ENCODE measurements at regions not wholly inside any gene's neighbourhood (a gene's known extent, or its start where the extent isn't known, plus 50 kb on each side); places are given as distances from the start of the nearest gene placed in this dataset.

DNA sequence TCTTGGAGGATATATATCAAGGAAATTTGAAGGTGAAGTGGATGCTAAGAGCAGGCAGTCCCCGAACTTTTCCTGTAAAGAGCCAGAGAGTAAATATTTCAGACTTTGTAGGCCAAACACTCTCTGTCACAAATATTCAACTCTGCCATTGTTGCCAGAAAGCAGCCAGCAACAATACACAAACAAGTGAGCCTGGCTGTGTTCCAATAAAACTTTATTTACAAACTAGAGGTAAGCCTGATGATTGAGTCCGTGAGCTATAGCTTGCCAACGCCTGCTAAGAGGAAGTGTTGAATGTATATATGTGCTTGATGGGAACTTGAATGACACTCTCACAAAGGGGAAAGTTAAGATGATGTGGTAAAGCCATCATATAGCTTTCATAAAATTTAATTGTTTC, 166.0 kb upstream of the PLN start:
- Histone ChIP-seq H3K4me1 (no peaks in the 10 kb centered on the region), H3K36me3 (no peaks in the 10 kb centered on the region), H3K27ac (replicated peaks) (no peak overlapping the region), H3K4me3 (no peak overlapping the region), H3K27me3 (ENCODE audit: low read depth) (no peaks in the 10 kb centered on the region), H3K9me3 (replicated peaks) (peaks cover 13% of the 10 kb centered on the region)
- DNase-seq: no peak
- TF ChIP-seq, protein P1, sequence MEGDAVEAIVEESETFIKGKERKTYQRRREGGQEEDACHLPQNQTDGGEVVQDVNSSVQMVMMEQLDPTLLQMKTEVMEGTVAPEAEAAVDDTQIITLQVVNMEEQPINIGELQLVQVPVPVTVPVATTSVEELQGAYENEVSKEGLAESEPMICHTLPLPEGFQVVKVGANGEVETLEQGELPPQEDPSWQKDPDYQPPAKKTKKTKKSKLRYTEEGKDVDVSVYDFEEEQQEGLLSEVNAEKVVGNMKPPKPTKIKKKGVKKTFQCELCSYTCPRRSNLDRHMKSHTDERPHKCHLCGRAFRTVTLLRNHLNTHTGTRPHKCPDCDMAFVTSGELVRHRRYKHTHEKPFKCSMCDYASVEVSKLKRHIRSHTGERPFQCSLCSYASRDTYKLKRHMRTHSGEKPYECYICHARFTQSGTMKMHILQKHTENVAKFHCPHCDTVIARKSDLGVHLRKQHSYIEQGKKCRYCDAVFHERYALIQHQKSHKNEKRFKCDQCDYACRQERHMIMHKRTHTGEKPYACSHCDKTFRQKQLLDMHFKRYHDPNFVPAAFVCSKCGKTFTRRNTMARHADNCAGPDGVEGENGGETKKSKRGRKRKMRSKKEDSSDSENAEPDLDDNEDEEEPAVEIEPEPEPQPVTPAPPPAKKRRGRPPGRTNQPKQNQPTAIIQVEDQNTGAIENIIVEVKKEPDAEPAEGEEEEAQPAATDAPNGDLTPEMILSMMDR (IDR thresholded peaks at IDR 0.05; ENCODE audit: borderline replicate concordance): no peak
- intact Hi-C loops (cut with micrococcal nuclease): no loop called here

DNA sequence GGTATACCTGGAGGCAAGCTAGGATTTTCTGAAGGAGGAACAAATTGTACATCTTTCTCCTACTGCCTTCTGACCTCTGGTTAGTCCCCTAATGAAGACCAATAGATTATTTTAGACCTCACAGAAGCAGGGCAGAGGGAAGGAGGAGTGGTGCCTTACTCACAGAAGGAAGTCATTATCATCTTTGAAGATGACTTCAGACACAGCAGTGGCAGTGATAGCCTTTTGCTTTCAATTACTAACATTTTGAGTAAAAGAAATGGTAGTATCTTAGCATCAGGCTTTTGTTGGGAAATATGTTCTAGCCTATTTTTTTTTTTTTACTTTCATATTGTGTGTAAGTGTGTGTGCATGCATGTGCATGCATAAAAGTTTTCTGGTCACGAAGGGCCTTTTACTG, 164.2 kb upstream of the PLN start:
- Histone ChIP-seq H3K27ac (replicated peaks) (no peak overlapping the region), H3K4me1 (no peaks in the 10 kb centered on the region), H3K27me3 (ENCODE audit: low read depth) (no peaks in the 10 kb centered on the region), H3K36me3 (no peaks in the 10 kb centered on the region), H3K9me3 (replicated peaks) (peaks cover 13% of the 10 kb centered on the region), H3K4me3 (no peak overlapping the region)
- no peak for DNase-seq
- TF ChIP-seq, protein P1 (IDR thresholded peaks at IDR 0.05; ENCODE audit: borderline replicate concordance): no peak
- intact Hi-C loops (cut with micrococcal nuclease): no loop called here

DNA sequence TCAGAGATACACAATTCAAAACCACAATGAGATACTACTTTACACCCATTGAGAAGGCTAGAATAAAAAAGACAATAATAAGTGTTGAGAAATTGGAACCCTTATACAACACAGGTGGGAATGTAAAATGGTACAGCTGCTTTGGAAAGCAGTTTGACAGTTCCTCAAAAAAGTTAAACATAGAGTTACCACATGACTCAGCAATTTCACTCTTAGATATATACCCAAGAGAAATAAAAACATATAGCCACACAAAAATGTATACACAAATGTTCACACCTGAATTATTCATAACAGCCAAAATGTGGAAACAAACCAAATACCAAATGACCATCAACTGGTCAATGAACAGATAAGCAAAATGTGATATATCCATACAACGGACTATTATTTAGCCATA, 161.1 kb upstream of the PLN start:
- H3K27me3 ChIP-seq (ENCODE audit: low read depth): no peaks in the 10 kb centered on the region
- H3K27ac ChIP-seq (replicated peaks): no peak overlapping the region
- no peaks in the 10 kb centered on the region for H3K9me3 ChIP-seq (replicated peaks)
- TF ChIP-seq, protein P1 (IDR thresholded peaks at IDR 0.05; ENCODE audit: borderline replicate concordance): no peak
- H3K36me3 ChIP-seq: no peaks in the 10 kb centered on the region
- no peak for DNase-seq
- H3K4me3 ChIP-seq: no peak overlapping the region
- intact Hi-C loops (cut with micrococcal nuclease): no loop called here
- H3K4me1 ChIP-seq: no peaks in the 10 kb centered on the region

DNA sequence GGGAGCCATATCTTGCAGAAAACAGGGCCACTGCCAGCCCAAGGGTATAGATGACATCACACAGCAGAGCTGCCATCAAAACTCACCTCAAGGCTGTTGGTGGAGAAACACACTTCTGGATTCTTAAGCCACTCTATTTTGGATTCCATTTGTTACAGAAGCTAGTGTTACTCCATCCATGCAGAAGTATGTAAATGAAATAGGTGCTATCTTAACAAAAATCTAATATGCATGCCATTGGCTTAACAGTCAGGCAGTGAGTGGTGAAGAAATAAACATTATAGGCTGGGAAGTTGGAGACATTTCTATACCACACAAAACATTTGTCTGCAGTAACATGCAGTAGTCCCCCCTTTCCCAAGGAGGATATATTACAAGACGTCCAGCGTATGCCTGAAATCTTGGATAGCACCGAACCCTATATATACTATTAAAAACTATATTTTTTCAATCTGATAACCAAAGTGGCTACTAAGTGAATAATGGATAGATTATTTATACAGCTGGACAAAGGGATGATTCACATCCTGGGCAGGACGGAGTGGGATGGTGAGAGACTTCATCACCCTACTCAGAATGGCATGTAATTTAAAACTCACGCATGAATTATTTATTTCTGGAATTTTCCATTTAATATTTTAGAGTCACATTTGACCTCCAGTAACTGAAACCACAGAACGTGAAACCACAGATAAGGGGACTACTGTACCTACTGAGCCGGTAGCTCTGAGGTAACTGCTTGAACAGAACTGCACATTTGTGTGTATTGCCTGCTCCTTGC, 160.0 kb upstream of the PLN start:
- H3K36me3 ChIP-seq: no peaks in the 10 kb centered on the region
- H3K4me3 ChIP-seq: no peak overlapping the region
- no peak overlapping the region for H3K27ac ChIP-seq (replicated peaks)
- intact Hi-C loops (cut with micrococcal nuclease): no loop called here
- no peaks in the 10 kb centered on the region for H3K9me3 ChIP-seq (replicated peaks)
- no peaks in the 10 kb centered on the region for H3K4me1 ChIP-seq
- TF ChIP-seq, protein P1 (IDR thresholded peaks at IDR 0.05; ENCODE audit: borderline replicate concordance): no peak
- DNase-seq: no peak
- H3K27me3 ChIP-seq (ENCODE audit: low read depth): no peaks in the 10 kb centered on the region

DNA sequence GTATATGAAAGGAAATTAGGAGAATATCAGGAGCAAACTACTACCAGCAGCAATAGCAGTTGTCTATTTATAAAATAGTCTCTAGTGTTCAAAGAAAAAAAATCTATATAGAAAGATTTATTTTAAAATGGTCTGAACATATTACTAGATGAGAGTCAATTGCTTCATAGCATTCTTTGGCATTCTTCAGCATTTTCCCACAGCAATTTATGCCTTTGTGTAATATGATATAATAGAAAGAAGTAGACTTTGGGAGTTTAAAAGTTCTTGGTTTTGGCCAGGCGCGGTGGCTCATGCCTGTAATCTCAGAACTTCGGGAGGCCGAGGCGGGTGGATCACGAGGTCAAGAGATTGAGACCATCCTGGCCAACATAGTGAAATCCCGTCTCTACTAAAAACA, 157.0 kb upstream of the PLN start:
- intact Hi-C loops (cut with micrococcal nuclease): no loop called here
- Histone ChIP-seq H3K4me3 (no peak overlapping the region), H3K4me1 (peaks cover 3% of the 10 kb centered on the region), H3K27ac (replicated peaks) (no peak overlapping the region), H3K27me3 (ENCODE audit: low read depth) (no peaks in the 10 kb centered on the region), H3K36me3 (no peaks in the 10 kb centered on the region), H3K9me3 (replicated peaks) (no peaks in the 10 kb centered on the region)
- TF ChIP-seq, protein P1 (IDR thresholded peaks at IDR 0.05; ENCODE audit: borderline replicate concordance): no peak
- no peak for DNase-seq

All from left ventricle myocardium inferior (tissue), 1 donor.